ENCODE measurements at regions not wholly inside any gene's neighbourhood (a gene's known extent, or its start where the extent isn't known, plus 50 kb on each side); places are given as distances from the start of the nearest gene placed in this dataset.

DNA sequence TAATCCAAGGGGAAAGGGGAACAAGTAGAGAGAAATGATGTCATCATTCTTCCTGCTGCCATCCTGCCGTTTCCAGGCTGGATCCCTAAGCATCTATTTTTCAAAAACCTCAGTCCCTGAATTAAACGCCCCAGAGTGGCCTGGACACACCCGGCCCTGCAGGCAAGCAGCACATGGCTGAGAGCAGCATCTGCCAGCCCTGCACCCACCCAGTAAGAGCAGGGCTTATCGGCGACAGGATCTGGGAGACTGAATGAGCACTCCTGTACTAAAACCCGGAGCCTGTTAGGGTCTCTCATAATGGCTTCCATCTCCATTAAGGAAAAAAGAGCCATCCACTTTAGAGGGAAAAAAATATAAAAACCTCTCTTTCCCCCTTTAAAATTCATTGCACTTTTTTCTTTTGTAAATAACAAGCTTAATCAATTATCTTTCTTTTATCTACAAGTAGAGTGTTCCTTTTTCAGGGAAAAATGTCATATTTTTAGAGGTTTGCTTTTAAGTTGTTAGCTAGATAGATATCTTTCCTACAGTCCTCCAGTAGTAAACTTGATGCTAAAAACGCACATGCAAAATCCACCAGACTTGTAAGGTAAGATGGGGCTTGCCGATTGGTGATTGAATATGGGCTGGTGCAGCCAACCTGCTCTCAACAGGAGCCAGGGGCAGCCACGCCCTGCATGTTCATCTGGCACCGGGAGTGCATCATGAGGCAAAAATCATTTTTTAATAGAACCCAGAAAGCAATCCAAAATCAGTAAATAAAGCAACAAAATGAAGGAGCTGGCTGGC is 457.8 kb downstream of the EIPR1 start:
- H2AFZ ChIP-seq (ENCODE audit: low read length): no peak overlapping the region
- H3K27ac ChIP-seq (ENCODE audit: low read depth, low read length, poor library complexity, severe bottlenecking): no peak overlapping the region
- H3K4me3 ChIP-seq (ENCODE audit: low read depth, low read length, poor library complexity, severe bottlenecking): no peak overlapping the region
- H3K27me3 ChIP-seq (ENCODE audit: insufficient read depth, low read length): 0 out of 2 replicates have a peak, but pooled peaks cover 9% of the 10 kb centered on the region
- no peaks in the 10 kb centered on the region for H3K79me2 ChIP-seq (ENCODE audit: insufficient read depth, low read length)
- TF ChIP-seq EZH2 (IDR thresholded peaks at IDR 0.05; ENCODE audit: borderline replicate concordance, low read length): no peak
- TF ChIP-seq, protein P1, sequence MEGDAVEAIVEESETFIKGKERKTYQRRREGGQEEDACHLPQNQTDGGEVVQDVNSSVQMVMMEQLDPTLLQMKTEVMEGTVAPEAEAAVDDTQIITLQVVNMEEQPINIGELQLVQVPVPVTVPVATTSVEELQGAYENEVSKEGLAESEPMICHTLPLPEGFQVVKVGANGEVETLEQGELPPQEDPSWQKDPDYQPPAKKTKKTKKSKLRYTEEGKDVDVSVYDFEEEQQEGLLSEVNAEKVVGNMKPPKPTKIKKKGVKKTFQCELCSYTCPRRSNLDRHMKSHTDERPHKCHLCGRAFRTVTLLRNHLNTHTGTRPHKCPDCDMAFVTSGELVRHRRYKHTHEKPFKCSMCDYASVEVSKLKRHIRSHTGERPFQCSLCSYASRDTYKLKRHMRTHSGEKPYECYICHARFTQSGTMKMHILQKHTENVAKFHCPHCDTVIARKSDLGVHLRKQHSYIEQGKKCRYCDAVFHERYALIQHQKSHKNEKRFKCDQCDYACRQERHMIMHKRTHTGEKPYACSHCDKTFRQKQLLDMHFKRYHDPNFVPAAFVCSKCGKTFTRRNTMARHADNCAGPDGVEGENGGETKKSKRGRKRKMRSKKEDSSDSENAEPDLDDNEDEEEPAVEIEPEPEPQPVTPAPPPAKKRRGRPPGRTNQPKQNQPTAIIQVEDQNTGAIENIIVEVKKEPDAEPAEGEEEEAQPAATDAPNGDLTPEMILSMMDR (IDR thresholded peaks at IDR 0.05; ENCODE audit: low read length): no peak
- H3F3A ChIP-seq (ENCODE audit: insufficient read depth, low read length): no peaks in the 10 kb centered on the region
- H4K20me1 ChIP-seq (ENCODE audit: insufficient read depth, low read length): no peaks in the 10 kb centered on the region
- H3K4me2 ChIP-seq (ENCODE audit: low read length): no peak overlapping the region
- H3K4me1 ChIP-seq (ENCODE audit: insufficient read depth, low read length, severe bottlenecking): no peaks in the 10 kb centered on the region
- H3K9me2 ChIP-seq (ENCODE audit: low read depth, low read length): no peaks in the 10 kb centered on the region
- H3K9me3 ChIP-seq (ENCODE audit: low read length): peaks cover 8% of the 10 kb centered on the region; the same call in 1 of the 2 replicates
- H3K36me3 ChIP-seq (ENCODE audit: insufficient read depth, low read length): no peaks in the 10 kb centered on the region; the same call in 1 of the 2 replicates
- H3K9ac ChIP-seq (ENCODE audit: low read length): no peak overlapping the region

DNA sequence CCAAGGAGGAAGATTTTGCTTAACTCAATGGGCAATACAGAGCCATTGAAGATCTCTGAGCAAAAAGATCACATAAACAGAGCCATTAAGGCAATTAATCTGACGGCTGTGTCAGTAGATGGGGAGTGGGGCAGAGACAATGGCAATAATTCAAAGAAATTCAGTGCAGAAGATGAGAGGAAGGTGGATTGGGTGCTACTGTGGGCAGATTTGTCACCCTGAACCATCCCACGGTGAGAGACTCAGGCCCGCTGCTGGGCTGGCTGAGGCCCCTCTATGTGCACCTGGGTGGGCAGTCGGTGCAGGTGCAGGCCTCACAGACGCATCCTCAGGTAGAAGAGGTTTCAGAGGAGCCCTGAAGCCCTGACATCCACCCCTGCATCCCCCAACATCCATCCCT is 458.6 kb downstream of the EIPR1 start:
- H3K9ac ChIP-seq (ENCODE audit: low read length): no peak overlapping the region
- H3K79me2 ChIP-seq (ENCODE audit: insufficient read depth, low read length): no peaks in the 10 kb centered on the region
- H3K9me2 ChIP-seq (ENCODE audit: low read depth, low read length): no peaks in the 10 kb centered on the region
- no peaks in the 10 kb centered on the region for H3F3A ChIP-seq (ENCODE audit: insufficient read depth, low read length)
- H2AFZ ChIP-seq (ENCODE audit: low read length): no peak overlapping the region
- H4K20me1 ChIP-seq (ENCODE audit: insufficient read depth, low read length): no peaks in the 10 kb centered on the region
- no peaks in the 10 kb centered on the region for H3K4me1 ChIP-seq (ENCODE audit: insufficient read depth, low read length, severe bottlenecking)
- no peak overlapping the region for H3K4me3 ChIP-seq (ENCODE audit: low read depth, low read length, poor library complexity, severe bottlenecking)
- H3K27ac ChIP-seq (ENCODE audit: low read depth, low read length, poor library complexity, severe bottlenecking): no peak overlapping the region
- H3K4me2 ChIP-seq (ENCODE audit: low read length): no peak overlapping the region
- no peaks in the 10 kb centered on the region; the same call in 1 of the 2 replicates for H3K36me3 ChIP-seq (ENCODE audit: insufficient read depth, low read length)
- H3K27me3 ChIP-seq (ENCODE audit: insufficient read depth, low read length): 0 out of 2 replicates have a peak, but pooled peaks cover 8% of the 10 kb centered on the region
- peaks cover 8% of the 10 kb centered on the region; the same call in 1 of the 2 replicates for H3K9me3 ChIP-seq (ENCODE audit: low read length)
- TF ChIP-seq, protein P1 (IDR thresholded peaks at IDR 0.05; ENCODE audit: low read length): no peak
- TF ChIP-seq EZH2 (IDR thresholded peaks at IDR 0.05; ENCODE audit: borderline replicate concordance, low read length): no peak

DNA sequence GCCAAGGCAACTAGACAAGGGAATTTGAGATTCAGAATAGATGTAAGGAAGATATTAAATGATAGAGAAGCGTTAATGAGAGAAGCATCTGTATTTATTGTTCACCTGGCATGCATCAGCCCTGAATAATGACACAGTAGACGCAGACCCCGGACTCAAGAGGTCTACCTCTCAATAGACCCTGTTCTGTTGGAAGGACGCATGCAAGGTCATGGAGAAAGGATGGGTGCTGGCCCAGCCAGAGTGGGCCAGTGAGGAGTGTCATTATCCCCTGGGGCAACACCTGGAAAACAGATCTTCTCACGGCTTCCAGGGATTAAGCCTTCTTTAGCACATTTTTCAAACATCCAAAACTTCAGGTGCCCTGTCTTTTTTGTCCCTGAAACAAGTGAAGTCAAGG is 461.0 kb downstream of the EIPR1 start:
- no peak overlapping the region for H3K4me3 ChIP-seq (ENCODE audit: low read depth, low read length, poor library complexity, severe bottlenecking)
- no peaks in the 10 kb centered on the region for H3K79me2 ChIP-seq (ENCODE audit: insufficient read depth, low read length)
- H3K36me3 ChIP-seq (ENCODE audit: insufficient read depth, low read length): no peaks in the 10 kb centered on the region; the same call in 1 of the 2 replicates
- H3K9ac ChIP-seq (ENCODE audit: low read length): no peak overlapping the region
- no peaks in the 10 kb centered on the region for H3K4me1 ChIP-seq (ENCODE audit: insufficient read depth, low read length, severe bottlenecking)
- no peak for TF ChIP-seq EZH2 (IDR thresholded peaks at IDR 0.05; ENCODE audit: borderline replicate concordance, low read length)
- TF ChIP-seq, protein P1 (IDR thresholded peaks at IDR 0.05; ENCODE audit: low read length): no peak
- no peak overlapping the region for H3K27ac ChIP-seq (ENCODE audit: low read depth, low read length, poor library complexity, severe bottlenecking)
- H3K4me2 ChIP-seq (ENCODE audit: low read length): no peak overlapping the region
- H3K9me2 ChIP-seq (ENCODE audit: low read depth, low read length): no peaks in the 10 kb centered on the region
- H3K27me3 ChIP-seq (ENCODE audit: insufficient read depth, low read length): 0 out of 2 replicates have a peak, but pooled peaks cover 6% of the 10 kb centered on the region
- peaks cover 8% of the 10 kb centered on the region; the same call in 1 of the 2 replicates for H3K9me3 ChIP-seq (ENCODE audit: low read length)
- H3F3A ChIP-seq (ENCODE audit: insufficient read depth, low read length): no peaks in the 10 kb centered on the region
- no peak overlapping the region for H2AFZ ChIP-seq (ENCODE audit: low read length)
- H4K20me1 ChIP-seq (ENCODE audit: insufficient read depth, low read length): no peaks in the 10 kb centered on the region
